SU-DHL-6 (cell line): ENCODE measurements at regions not wholly inside any gene's neighbourhood (a gene's known extent, or its start where the extent isn't known, plus 50 kb on each side); places are given as distances from the start of the nearest gene placed in this dataset.

Experiments used
- CTCF ChIP-seq: fragments of 200-600 bp; sonication (generic); IDR thresholded peaks from one replicate; pipeline ENCODE4 v1.5.1; 2017; ENCODE audit warnings: antibody characterized with exemption, mild to moderate bottlenecking, low read length, moderate library complexity; ENCODE audit not compliant: insufficient read depth, poor library complexity, severe bottlenecking
- EZH2phosphoT487 ChIP-seq: fragments of 200-600 bp; sonication (generic), shearing (Covaris generic); conservative IDR thresholded peaks from 2 replicates; pipeline ENCODE4 v1.6.1; 2018; ENCODE audit warnings: mild to moderate bottlenecking, antibody characterized with exemption, low read length, moderate library complexity, mixed read lengths

DNA sequence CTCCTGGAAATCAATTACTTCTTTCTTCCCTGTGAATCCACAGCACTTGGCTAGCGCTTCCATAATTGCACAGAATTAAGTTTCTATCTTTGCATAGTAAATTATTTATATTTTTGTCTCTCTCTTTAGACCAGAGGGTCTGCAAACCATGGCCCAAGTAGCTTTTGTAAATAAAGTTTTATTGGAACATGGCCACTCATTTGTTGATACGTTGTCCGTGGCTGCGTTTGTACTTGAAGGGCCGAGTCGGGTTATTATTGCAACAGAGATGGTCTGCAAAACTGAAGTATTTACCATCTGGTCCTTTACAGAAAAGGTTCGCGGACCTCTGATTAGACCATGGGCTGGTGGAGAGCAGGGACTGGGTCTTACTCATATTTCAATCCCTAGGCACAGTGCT, 102.5 kb downstream of the RPLP1 start:
- TF ChIP-seq CTCF: no peak
- no peak for TF ChIP-seq EZH2phosphoT487
